Liver (tissue), 8 donors: ENCODE measurements at regions not wholly inside any gene's neighbourhood (a gene's known extent, or its start where the extent isn't known, plus 50 kb on each side); places are given as distances from the start of the nearest gene placed in this dataset.

Experiments used
- DNase-seq: peaks from one replicate; pipeline ENCODE4 v3.0.0-alpha.2; 2017; ENCODE audit warnings: low spot score
- H3K27ac ChIP-seq, 2 donors: one replicate each; pipeline ENCODE4 v1.7.0; 2013; ENCODE audit warnings: inconsistent platforms in 2 of 2, low read length in 2 of 2, control low read depth in 1 of 2, low read depth in 1 of 2, mild to moderate bottlenecking in 1 of 2
- H3K27me3 ChIP-seq, 4 donors: one replicate each; pipeline versions ENCODE4 v1.6.1 to v1.7.0; 2013; ENCODE audit warnings: low read length in 3 of 4, inconsistent platforms in 1 of 4, mild to moderate bottlenecking in 1 of 4, moderate library complexity in 1 of 4; ENCODE audit not compliant: control insufficient read depth in 4 of 4, insufficient read depth in 4 of 4
- H3K36me3 ChIP-seq, 4 donors: one replicate each; pipeline versions ENCODE4 v1.6.1 to v1.7.0; 2013; ENCODE audit warnings: low read length in 3 of 4, mild to moderate bottlenecking in 3 of 4, low read depth in 1 of 4, moderate library complexity in 1 of 4; ENCODE audit not compliant: control insufficient read depth in 4 of 4, insufficient read depth in 3 of 4
- H3K4me1 ChIP-seq, 4 donors: one replicate each; pipeline versions ENCODE4 v1.6.1 to v1.7.0; 2013; ENCODE audit warnings: low read length in 3 of 4, mild to moderate bottlenecking in 3 of 4, moderate library complexity in 1 of 4; ENCODE audit not compliant: control insufficient read depth in 4 of 4, insufficient read depth in 4 of 4
- H3K4me3 ChIP-seq, 3 donors: one replicate each; pipeline versions ENCODE4 v1.6.1 to v1.7.0; 2013; ENCODE audit warnings: low read length in 3 of 3, control low read depth in 1 of 3, low read depth in 1 of 3, mild to moderate bottlenecking in 1 of 3
- H3K9ac ChIP-seq, 2 donors: one replicate each; pipeline ENCODE4 v1.7.0; 2013; ENCODE audit warnings: low read length in 2 of 2, mild to moderate bottlenecking in 2 of 2, moderate library complexity in 2 of 2, control low read depth in 1 of 2, low read depth in 1 of 2
- H3K9me3 ChIP-seq, 4 donors: one replicate each; pipeline versions ENCODE4 v1.6.1 to v1.7.0; 2013; ENCODE audit warnings: low read length in 3 of 4; ENCODE audit not compliant: control insufficient read depth in 4 of 4
- CTCF ChIP-seq: fragments of 150-350 bp; IDR thresholded peaks from 2 replicates; pipeline ENCODE4 v1.5.1; 2017; ENCODE audit warnings: improper control_type of control experiment, low read depth, low read length; ENCODE audit not compliant: missing input control
- EGR1 ChIP-seq, 2 donors: IDR thresholded peaks; 2 replicates each; pipeline ENCODE4 v1.6.1; 2016 to 2018; ENCODE audit warnings: antibody characterized with exemption in 2 of 2, low read depth in 2 of 2
- FOXA1 ChIP-seq: IDR thresholded peaks from 2 replicates; pipeline ENCODE4 v1.6.1; 2016; ENCODE audit warnings: antibody characterized with exemption
- FOXA2 ChIP-seq: IDR thresholded peaks from 2 replicates; pipeline ENCODE4 v1.6.1; 2016; ENCODE audit warnings: antibody characterized with exemption
- GABPA ChIP-seq, 2 donors: IDR thresholded peaks in 1 of 2; conservative IDR thresholded peaks in 1 of 2; 2 replicates each; pipeline ENCODE4 v1.6.1; 2016; ENCODE audit warnings: antibody characterized with exemption in 2 of 2, mild to moderate bottlenecking in 1 of 2, moderate library complexity in 1 of 2
- HNF4A ChIP-seq, 2 donors: conservative IDR thresholded peaks; 2 replicates each; pipeline ENCODE4 v1.6.1; 2016; ENCODE audit warnings: antibody characterized with exemption in 2 of 2, mild to moderate bottlenecking in 2 of 2
- HNF4G ChIP-seq: IDR thresholded peaks from 2 replicates; pipeline ENCODE4 v1.6.1; 2016; ENCODE audit warnings: antibody characterized with exemption
- JUND ChIP-seq, 2 donors: IDR thresholded peaks; 2 replicates each; pipeline ENCODE4 v1.6.1; 2016; ENCODE audit warnings: antibody characterized with exemption in 2 of 2
- MAX ChIP-seq: IDR thresholded peaks from 2 replicates; pipeline ENCODE4 v1.6.1; 2016; ENCODE audit warnings: antibody characterized with exemption
- NR2F2 ChIP-seq: IDR thresholded peaks from 2 replicates; pipeline ENCODE4 v1.6.1; 2016; ENCODE audit warnings: antibody characterized with exemption
- RAD21 ChIP-seq, 2 donors: IDR thresholded peaks; 2 replicates each; pipeline ENCODE4 v1.6.1; 2016; ENCODE audit warnings: antibody characterized with exemption in 2 of 2, mild to moderate bottlenecking in 2 of 2
- RXRA ChIP-seq, 2 donors: IDR thresholded peaks; 2 replicates each; pipeline ENCODE4 v1.6.1; 2017 to 2018; ENCODE audit warnings: antibody characterized with exemption in 2 of 2, mild to moderate bottlenecking in 1 of 2
- SP1 ChIP-seq: IDR thresholded peaks from 2 replicates; pipeline ENCODE4 v1.6.1; 2018; ENCODE audit warnings: antibody characterized with exemption, mild to moderate bottlenecking
- TAF1 ChIP-seq: conservative IDR thresholded peaks from 2 replicates; pipeline ENCODE4 v1.6.1; 2016; ENCODE audit warnings: antibody characterized with exemption, mild to moderate bottlenecking
- YY1 ChIP-seq: IDR thresholded peaks from 2 replicates; pipeline ENCODE4 v1.6.1; 2016; ENCODE audit warnings: antibody characterized with exemption, mild to moderate bottlenecking
- WGBS: extraction: QIAGEN DNeasy Blood & Tissue Kit; methylation state at CpG from one replicate; pipeline ENCODE4 v1.1.7; 2013; 5-methylcytosine and 5-hydroxymethylcytosine counted together
- TF ChIP-seq, protein P1 (sequence below): IDR thresholded peaks from 2 replicates; pipeline ENCODE4 v1.6.1; 2016; ENCODE audit warnings: antibody characterized with exemption
- TF ChIP-seq, protein P2 (sequence below): IDR thresholded peaks from 2 replicates; pipeline ENCODE4 v1.6.1; 2016; ENCODE audit warnings: antibody characterized with exemption
- donor health status: healthy.
- donor health status: healthy.
- donor health status: healthy.
- donor health status: healthy.
- donor health status: healthy.

DNA sequence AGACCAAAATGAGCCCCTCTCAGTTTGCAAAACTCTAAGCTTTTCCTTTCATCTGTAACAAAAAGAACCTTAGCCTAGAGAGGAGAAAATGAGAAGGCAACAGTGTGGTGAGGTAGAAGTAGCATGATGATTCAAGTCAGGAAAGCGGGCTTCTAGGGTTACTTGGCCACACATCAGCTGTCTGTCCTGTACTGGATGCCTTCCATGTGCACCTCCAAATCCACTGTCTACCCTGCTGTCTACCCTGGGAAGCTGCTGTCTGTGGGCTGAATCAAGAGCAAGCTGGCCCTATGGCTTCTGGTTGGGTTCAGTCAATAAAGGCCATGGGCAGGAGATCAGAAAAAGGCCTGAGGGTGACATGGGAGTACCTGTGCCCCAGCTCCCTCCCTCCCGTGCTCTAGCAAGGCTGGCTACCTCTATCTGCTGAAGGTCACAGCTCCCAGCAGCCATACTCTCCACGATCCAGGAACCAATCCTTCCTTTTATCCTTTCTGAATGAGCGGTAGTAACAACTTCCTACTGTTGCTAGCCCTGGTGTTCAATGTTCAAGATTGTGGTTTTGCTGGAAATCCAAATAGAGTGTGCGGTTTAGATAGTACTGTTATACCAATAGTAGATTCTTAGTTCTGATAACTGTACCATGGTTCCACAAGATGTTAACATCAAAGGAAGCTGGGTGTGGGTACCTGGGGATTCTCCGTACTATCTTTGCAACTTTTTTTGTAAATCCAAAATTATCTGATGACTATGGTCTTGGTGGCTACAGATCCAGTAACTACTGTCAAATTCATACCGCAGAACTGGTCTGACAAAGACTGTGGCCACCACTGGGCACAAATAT lies 191.0 kb downstream of the ESM1 start:
- DNase-seq, result no peak
- H3K4me1 ChIP-seq, result no peaks in the 10 kb centered on the region
- no peak overlapping the region for H3K27ac ChIP-seq
- no peak overlapping the region for H3K4me3 ChIP-seq
- TF ChIP-seq FOXA1 (no peak), YY1 (no peak), CTCF (no peak), SP1 (no peak), GABPA (IDR thresholded peaks at IDR 0.05 in 1 of 2, conservative IDR thresholded peaks at IDR 0.05 in 1 of 2) (no peak), JUND (IDR thresholded peaks at IDR 0.05) (no peak), NR2F2 (no peak), HNF4A (conservative IDR thresholded peaks at IDR 0.05) (no peak), RAD21 (IDR thresholded peaks at IDR 0.05) (no peak), MAX (no peak), EGR1 (IDR thresholded peaks at IDR 0.05; ENCODE audit: low read depth in 2 of 2) (no peak), HNF4G (no peak), FOXA2 (no peak), TAF1 (no peak), RXRA (IDR thresholded peaks at IDR 0.05) (no peak)
- TF ChIP-seq, protein P1, sequence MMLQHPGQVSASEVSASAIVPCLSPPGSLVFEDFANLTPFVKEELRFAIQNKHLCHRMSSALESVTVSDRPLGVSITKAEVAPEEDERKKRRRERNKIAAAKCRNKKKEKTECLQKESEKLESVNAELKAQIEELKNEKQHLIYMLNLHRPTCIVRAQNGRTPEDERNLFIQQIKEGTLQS, result no peak
- TF ChIP-seq, protein P2, sequence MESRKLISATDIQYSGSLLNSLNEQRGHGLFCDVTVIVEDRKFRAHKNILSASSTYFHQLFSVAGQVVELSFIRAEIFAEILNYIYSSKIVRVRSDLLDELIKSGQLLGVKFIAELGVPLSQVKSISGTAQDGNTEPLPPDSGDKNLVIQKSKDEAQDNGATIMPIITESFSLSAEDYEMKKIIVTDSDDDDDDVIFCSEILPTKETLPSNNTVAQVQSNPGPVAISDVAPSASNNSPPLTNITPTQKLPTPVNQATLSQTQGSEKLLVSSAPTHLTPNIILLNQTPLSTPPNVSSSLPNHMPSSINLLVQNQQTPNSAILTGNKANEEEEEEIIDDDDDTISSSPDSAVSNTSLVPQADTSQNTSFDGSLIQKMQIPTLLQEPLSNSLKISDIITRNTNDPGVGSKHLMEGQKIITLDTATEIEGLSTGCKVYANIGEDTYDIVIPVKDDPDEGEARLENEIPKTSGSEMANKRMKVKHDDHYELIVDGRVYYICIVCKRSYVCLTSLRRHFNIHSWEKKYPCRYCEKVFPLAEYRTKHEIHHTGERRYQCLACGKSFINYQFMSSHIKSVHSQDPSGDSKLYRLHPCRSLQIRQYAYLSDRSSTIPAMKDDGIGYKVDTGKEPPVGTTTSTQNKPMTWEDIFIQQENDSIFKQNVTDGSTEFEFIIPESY, result no peak
- H3K36me3 ChIP-seq, result no peaks in the 10 kb centered on the region
- H3K27me3 ChIP-seq, result no peaks in the 10 kb centered on the region
- H3K9ac ChIP-seq, result no peak overlapping the region
- no peaks in the 10 kb centered on the region for H3K9me3 ChIP-seq
- WGBS, result 93% methylated on average over 7 of the region's 7 CpGs

- H3K9me3 ChIP-seq, result no peaks in the 10 kb centered on the region
- H3K4me3 ChIP-seq, result no peak overlapping the region
- H3K27me3 ChIP-seq, result no peaks in the 10 kb centered on the region
- DNase-seq, result no peak
- no peaks in the 10 kb centered on the region for H3K36me3 ChIP-seq
- H3K27ac ChIP-seq, result no peak overlapping the region
- no peaks in the 10 kb centered on the region for H3K4me1 ChIP-seq
- TF ChIP-seq JUND (IDR thresholded peaks at IDR 0.05), result no peak
- no peak for TF ChIP-seq RXRA (IDR thresholded peaks at IDR 0.05)
- TF ChIP-seq, protein P1, result no peak
- no peak for TF ChIP-seq NR2F2
- TF ChIP-seq FOXA2, result no peak
- TF ChIP-seq MAX, result no peak
- no peak for TF ChIP-seq CTCF
- H3K9ac ChIP-seq, result no peak overlapping the region
- WGBS, result 96% methylated on average over 4 of the region's 4 CpGs
Observed at GRCh38 chr5:54793468-54794134, 191.8 kb downstream of the ESM1 start.
